Fibroblast of the aortic adventitia (primary cell): ENCODE measurements at regions not wholly inside any gene's neighbourhood (a gene's known extent, or its start where the extent isn't known, plus 50 kb on each side); places are given as distances from the start of the nearest gene placed in this dataset.
A peak's percentile ranks its signal among the peaks of the same experiment; 100 is the strongest.

ENCODE experiments used
- DNase-seq: peaks from one replicate; pipeline ENCODE4 v3.0.0-alpha.2; 2010; ENCODE audit warnings: low read depth
- H3K4me3 ChIP-seq: 2 replicates; pipeline ENCODE4 v1.5.1; 2011; ENCODE audit warnings: low read depth, mild to moderate bottlenecking, control low read depth, low read length, moderate library complexity
- CTCF ChIP-seq: IDR thresholded peaks from 2 replicates; pipeline ENCODE4 v1.5.1; 2011; ENCODE audit warnings: mild to moderate bottlenecking, low read length, control low read depth, inconsistent platforms; ENCODE audit not compliant: insufficient read depth

GRCh38 chr5:128826275-128826674 lies 139.0 kb upstream of the SLC27A6 start:
- H3K4me3 ChIP-seq: no peak overlapping the region
- no peak for DNase-seq
- no peak for TF ChIP-seq CTCF

GRCh38 chr5:128836571-128836970 lies 128.7 kb upstream of the SLC27A6 start:
- H3K4me3 ChIP-seq: no peak overlapping the region
- no peak for DNase-seq
- TF ChIP-seq CTCF: no peak

- H3K4me3 ChIP-seq: no peak overlapping the region
- DNase-seq: no peak
- no peak for TF ChIP-seq CTCF
Observed at GRCh38 chr5:128838623-128839022, 126.7 kb upstream of the SLC27A6 start.

- H3K4me3 ChIP-seq: no peak overlapping the region
- DNase-seq: no peak
- TF ChIP-seq CTCF: no peak
Observed at GRCh38 chr5:128842241-128842640, 123.0 kb upstream of the SLC27A6 start.

GRCh38 chr5:128844354-128844923 lies 120.8 kb upstream of the SLC27A6 start:
- H3K4me3 ChIP-seq: no peak overlapping the region
- DNase-seq: peak; percentile 43
- TF ChIP-seq CTCF: no peak

- no peak for DNase-seq
- TF ChIP-seq CTCF: no peak
Observed at GRCh38 chr5:128850049-128850448, 115.2 kb upstream of the SLC27A6 start.

GRCh38 chr5:128854931-128855330 lies 110.4 kb upstream of the SLC27A6 start:
- no peak overlapping the region for H3K4me3 ChIP-seq
- no peak for DNase-seq
- TF ChIP-seq CTCF: no peak

More at GRCh38 chr5:128850049-128850448, 115.2 kb upstream of the SLC27A6 start:
- H3K4me3 ChIP-seq: no peak overlapping the region
